Left lung (tissue), 4 donors: ENCODE measurements at regions not wholly inside any gene's neighbourhood (a gene's known extent, or its start where the extent isn't known, plus 50 kb on each side); places are given as distances from the start of the nearest gene placed in this dataset.

Experiments
- ATAC-seq: fragments of 200-7000 bp; cut with Tn5 transposase; one replicate; pipeline ENCODE4 v1.9.1; 2020; ENCODE audit warnings: moderate library complexity
- DNase-seq, 4 donors: peaks; one replicate each; pipeline ENCODE4 v3.0.0-alpha.2; 2013 to 2020
- H3K27ac ChIP-seq, 2 donors: fragments of 200-600 bp; sonication (generic) in 1 of 2; one replicate each; pipeline versions ENCODE4 v1.5.0 to v1.8.0; 2020 to 2021
- H3K27me3 ChIP-seq, 2 donors: fragments of 200-600 bp; sonication (generic) in 1 of 2; one replicate each; pipeline versions ENCODE4 v1.5.0 to v1.8.0; 2020 to 2021
- H3K36me3 ChIP-seq, 2 donors: fragments of 200-600 bp; sonication (generic) in 1 of 2; one replicate each; pipeline versions ENCODE4 v1.5.0 to v1.8.0; 2020 to 2021
- H3K4me1 ChIP-seq, 2 donors: fragments of 200-600 bp; one replicate each; pipeline ENCODE4 v1.8.0; 2021
- H3K4me3 ChIP-seq, 2 donors: fragments of 200-600 bp; sonication (generic) in 1 of 2; one replicate each; pipeline versions ENCODE4 v1.5.0 to v1.8.0; 2020 to 2021; ENCODE audit warnings: mild to moderate bottlenecking in 1 of 2
- H3K9me3 ChIP-seq, 2 donors: fragments of 200-600 bp; sonication (generic) in 1 of 2; one replicate each; pipeline versions ENCODE4 v1.5.0 to v1.8.0; 2020 to 2021
- intact Hi-C, 2 donors: fragments of 100-400 bp; cut with DNase I; formaldehyde crosslinking; loops; one replicate each; pipeline versions ENCODE4 v1.11.2 to v1.14.2; 2022
- TF ChIP-seq, protein P1 (sequence below), 2 donors: fragments of 200-600 bp; sonication (generic) in 1 of 2; IDR thresholded peaks; one replicate each; pipeline versions ENCODE4 v1.5.0 to v1.8.0; 2021; ENCODE audit warnings: antibody characterized with exemption in 2 of 2
- donor health status: DM: no; HTN: yes; CAD: no.
- donor health status: DM: no; HTN: no; CAD: no.

DNA sequence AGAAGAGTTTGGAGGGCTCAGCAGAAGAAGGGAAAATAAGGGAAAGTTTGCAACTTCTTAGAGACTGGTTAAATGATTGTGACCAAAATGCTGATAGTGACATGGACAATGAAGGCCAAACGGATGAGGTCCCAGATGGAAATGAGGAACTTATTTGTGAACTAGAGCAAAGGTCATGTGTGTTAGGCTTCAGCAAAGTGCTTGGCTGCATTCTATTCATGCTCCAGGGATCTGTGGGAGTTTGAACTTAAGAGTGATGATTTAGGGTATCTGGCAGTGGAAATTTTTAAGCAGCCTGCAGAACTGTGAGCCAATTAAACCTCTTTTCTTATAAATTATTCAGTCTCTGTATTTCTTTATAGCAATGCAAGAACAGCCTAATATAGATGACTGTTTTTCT lies 88.9 kb upstream of the ARHGAP5 start:
- intact Hi-C loops: no loop called here
- H3K27me3 ChIP-seq: no peaks in the 10 kb centered on the region
- peaks cover 0 to 8% of the 10 kb centered on the region in 2 donors for H3K9me3 ChIP-seq
- H3K27ac ChIP-seq: no peak overlapping the region
- no peak for ATAC-seq
- no peak overlapping the region for H3K4me3 ChIP-seq
- no peak for DNase-seq
- no peaks in the 10 kb centered on the region for H3K36me3 ChIP-seq
- TF ChIP-seq, protein P1, sequence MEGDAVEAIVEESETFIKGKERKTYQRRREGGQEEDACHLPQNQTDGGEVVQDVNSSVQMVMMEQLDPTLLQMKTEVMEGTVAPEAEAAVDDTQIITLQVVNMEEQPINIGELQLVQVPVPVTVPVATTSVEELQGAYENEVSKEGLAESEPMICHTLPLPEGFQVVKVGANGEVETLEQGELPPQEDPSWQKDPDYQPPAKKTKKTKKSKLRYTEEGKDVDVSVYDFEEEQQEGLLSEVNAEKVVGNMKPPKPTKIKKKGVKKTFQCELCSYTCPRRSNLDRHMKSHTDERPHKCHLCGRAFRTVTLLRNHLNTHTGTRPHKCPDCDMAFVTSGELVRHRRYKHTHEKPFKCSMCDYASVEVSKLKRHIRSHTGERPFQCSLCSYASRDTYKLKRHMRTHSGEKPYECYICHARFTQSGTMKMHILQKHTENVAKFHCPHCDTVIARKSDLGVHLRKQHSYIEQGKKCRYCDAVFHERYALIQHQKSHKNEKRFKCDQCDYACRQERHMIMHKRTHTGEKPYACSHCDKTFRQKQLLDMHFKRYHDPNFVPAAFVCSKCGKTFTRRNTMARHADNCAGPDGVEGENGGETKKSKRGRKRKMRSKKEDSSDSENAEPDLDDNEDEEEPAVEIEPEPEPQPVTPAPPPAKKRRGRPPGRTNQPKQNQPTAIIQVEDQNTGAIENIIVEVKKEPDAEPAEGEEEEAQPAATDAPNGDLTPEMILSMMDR (IDR thresholded peaks at IDR 0.05): no peak
- H3K4me1 ChIP-seq: no peaks in the 10 kb centered on the region

GRCh38 chr14:31990183-31990857 lies 86.8 kb upstream of the ARHGAP5 start:
- H3K9me3 ChIP-seq: no peaks in the 10 kb centered on the region
- H3K4me1 ChIP-seq: no peaks in the 10 kb centered on the region
- no peak overlapping the region for H3K4me3 ChIP-seq
- no peaks in the 10 kb centered on the region for H3K36me3 ChIP-seq
- TF ChIP-seq, protein P1 (IDR thresholded peaks at IDR 0.05): no peak
- ATAC-seq (no peak), DNase-seq (no peak)
- intact Hi-C loops: no loop called here
- no peaks in the 10 kb centered on the region for H3K27me3 ChIP-seq
- H3K27ac ChIP-seq: no peak overlapping the region

- intact Hi-C loops: no loop called here
- ATAC-seq: no peak
- no peaks in the 10 kb centered on the region for H3K27me3 ChIP-seq
- no peaks in the 10 kb centered on the region for H3K9me3 ChIP-seq
- H3K4me1 ChIP-seq: no peaks in the 10 kb centered on the region
- TF ChIP-seq, protein P1 (IDR thresholded peaks at IDR 0.05): no peak
- H3K27ac ChIP-seq: no peak overlapping the region
- H3K4me3 ChIP-seq: no peak overlapping the region
- DNase-seq: no peak
- H3K36me3 ChIP-seq: no peaks in the 10 kb centered on the region
These were observed 86.1 kb upstream of the ARHGAP5 start for GRCh38 chr14:31990926-31991572.

GRCh38 chr14:31992011-31992447 lies 85.1 kb upstream of the ARHGAP5 start:
- TF ChIP-seq, protein P1 (IDR thresholded peaks at IDR 0.05): no peak
- DNase-seq: no peak
- ATAC-seq: peak; percentile 50
- Histone ChIP-seq H3K27me3 (no peaks in the 10 kb centered on the region), H3K9me3 (no peaks in the 10 kb centered on the region), H3K36me3 (no peaks in the 10 kb centered on the region), H3K27ac (no peak overlapping the region), H3K4me1 (no peaks in the 10 kb centered on the region), H3K4me3 (no peak overlapping the region)
- intact Hi-C loops: no loop called here

DNA sequence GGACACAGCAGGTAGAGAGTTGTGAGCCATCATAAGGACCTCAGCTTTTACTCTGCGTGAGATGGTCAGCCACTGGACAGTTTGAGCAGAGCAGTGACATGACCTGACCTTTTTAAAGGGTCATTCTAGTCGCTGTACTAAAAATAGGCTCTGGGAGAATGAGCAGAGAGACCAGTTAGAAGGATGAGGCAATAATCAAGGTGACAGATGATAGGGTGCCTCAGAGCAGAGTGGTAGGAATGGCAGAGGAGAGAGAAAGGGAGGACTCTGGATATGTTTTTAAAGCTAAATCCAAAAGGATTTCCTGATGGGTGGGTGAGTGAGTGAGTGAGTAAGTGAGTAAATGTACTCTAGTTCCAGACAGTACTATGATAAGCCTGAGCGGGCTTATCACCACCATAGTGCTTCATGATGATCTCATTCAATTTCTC lies 83.6 kb upstream of the ARHGAP5 start:
- Histone ChIP-seq H3K36me3 (no peaks in the 10 kb centered on the region), H3K9me3 (no peaks in the 10 kb centered on the region), H3K27me3 (no peaks in the 10 kb centered on the region), H3K4me3 (no peak overlapping the region), H3K27ac (no peak overlapping the region), H3K4me1 (no peaks in the 10 kb centered on the region)
- ATAC-seq: no peak
- intact Hi-C loops: no loop called here
- TF ChIP-seq, protein P1 (IDR thresholded peaks at IDR 0.05): no peak
- DNase-seq: no peak
